H1 (cell line): ENCODE measurements at regions not wholly inside any gene's neighbourhood (a gene's known extent, or its start where the extent isn't known, plus 50 kb on each side); places are given as distances from the start of the nearest gene placed in this dataset.

Experiments
- CTCF ChIA-PET: fragments of 300-600 bp; sonication (Branson Sonifier 250); formaldehyde crosslinking; loops from one replicate; lab custom pipeline; 2021; ENCODE audit not compliant: partially characterized antibody; lab: Charles Lee
- POLR2A ChIA-PET: fragments of 300-600 bp; sonication (Branson Sonifier 250); formaldehyde crosslinking; loops from one replicate; lab custom pipeline; 2021; ENCODE audit warnings: inconsistent platforms; ENCODE audit not compliant: partially characterized antibody; lab: Charles Lee
- DNase-seq, 2 experiments: peaks; one replicate each; pipeline versions ENCODE4 v3.0.0 to v3.0.0-alpha.2; 2010 to 2022; ENCODE audit warnings: low spot score in 2 of 2, low read depth in 1 of 2, mixed read lengths in 1 of 2
- FAIRE-seq: peaks from 2 replicates; lab custom pipeline; 2011; peaks lifted over from hg19 to GRCh38; lab: Jason Lieb, UNC
- H2AFZ ChIP-seq: 2 replicates; pipeline ENCODE4 v1.8.1; 2012; ENCODE audit warnings: low read length, inconsistent platforms
- H2AK5ac ChIP-seq: 2 replicates; pipeline ENCODE4 v1.6.1; 2013; ENCODE audit warnings: low read depth, low read length
- H2BK120ac ChIP-seq: replicated peaks from 2 replicates; pipeline ENCODE3; 2013; ENCODE audit warnings: low read depth, low read length, inconsistent platforms
- H2BK12ac ChIP-seq: 2 replicates; pipeline ENCODE4 v1.6.1; 2013; ENCODE audit warnings: low read depth, low read length
- H2BK15ac ChIP-seq: 2 replicates; pipeline ENCODE4 v1.6.1; 2013; ENCODE audit warnings: low read length
- H2BK20ac ChIP-seq: 2 replicates; pipeline ENCODE4 v1.6.1; 2013; ENCODE audit warnings: low read length
- H2BK5ac ChIP-seq: 2 replicates; pipeline ENCODE4 v1.6.1; 2013; ENCODE audit warnings: low read depth, low read length
- H3K14ac ChIP-seq: 2 replicates; pipeline ENCODE4 v1.6.1; 2013; ENCODE audit warnings: inconsistent platforms; ENCODE audit not compliant: insufficient read length
- H3K18ac ChIP-seq: 2 replicates; pipeline ENCODE4 v1.6.1; 2013; ENCODE audit warnings: low read length; ENCODE audit errors: extremely low read depth
- H3K23ac ChIP-seq: 2 replicates; pipeline ENCODE4 v1.6.1; 2013; ENCODE audit warnings: inconsistent platforms; ENCODE audit not compliant: insufficient read length
- H3K23me2 ChIP-seq: 2 replicates; pipeline ENCODE4 v1.6.1; 2013; ENCODE audit warnings: low read depth, low read length
- H3K27ac ChIP-seq: 2 replicates; pipeline ENCODE4 v1.6.1; 2011; ENCODE audit warnings: low read depth, low read length, inconsistent platforms
- H3K27me3 ChIP-seq, 4 experiments: replicated peaks in 1 of 4; 1 replicate in 1 of 4; 2 replicates in 3 of 4; pipeline versions ENCODE4 v1.6.1 to v1.8.1; 2011 to 2013; ENCODE audit warnings: low read length in 3 of 4, mild to moderate bottlenecking in 3 of 4, inconsistent platforms in 2 of 4, mixed read lengths in 2 of 4, moderate library complexity in 1 of 4; ENCODE audit not compliant: control insufficient read depth in 3 of 4, insufficient read depth in 3 of 4; ENCODE audit errors: extremely low read depth in 1 of 4
- H3K36me3 ChIP-seq, 4 experiments: 2 replicates each; pipeline versions ENCODE4 v1.6.1 to v1.8.1; 2011 to 2013; ENCODE audit warnings: mild to moderate bottlenecking in 4 of 4, low read length in 3 of 4, moderate library complexity in 2 of 4, control low read depth in 1 of 4, inconsistent platforms in 1 of 4; ENCODE audit not compliant: insufficient read depth in 4 of 4, control insufficient read depth in 2 of 4
- H3K4ac ChIP-seq: replicated peaks from 2 replicates; pipeline ENCODE3; 2013; ENCODE audit warnings: low read length, low read depth, mixed read lengths, inconsistent platforms; ENCODE audit not compliant: insufficient read length
- H3K4me1 ChIP-seq, 4 experiments: replicated peaks in 1 of 4; 1 replicate in 1 of 4; 2 replicates in 3 of 4; pipeline versions ENCODE4 v1.6.1 to v1.8.1; 2011 to 2013; ENCODE audit warnings: low read length in 3 of 4, inconsistent platforms in 2 of 4, mixed read lengths in 1 of 4; ENCODE audit not compliant: insufficient read depth in 4 of 4, control insufficient read depth in 3 of 4
- H3K4me2 ChIP-seq, 2 experiments: 2 replicates each; pipeline versions ENCODE4 v1.6.1 to v1.8.1; 2011 to 2013; ENCODE audit warnings: low read depth in 2 of 2, low read length in 2 of 2, control low read depth in 1 of 2, inconsistent platforms in 1 of 2, mild to moderate bottlenecking in 1 of 2; ENCODE audit not compliant: insufficient read depth in 1 of 2
- H3K4me3 ChIP-seq, 4 experiments: fragments of 200-600, 300-600 bp in 1 of 4; sonication (generic), shearing (Covaris generic), sonication (Bioruptor Twin) in 1 of 4; 2 replicates each; pipeline versions ENCODE4 v1.5.1 to v1.8.1; 2011 to 2016; ENCODE audit warnings: low read length in 4 of 4, low read depth in 3 of 4, control low read depth in 2 of 4, inconsistent platforms in 2 of 4, mild to moderate bottlenecking in 2 of 4, mixed read lengths in 1 of 4, moderate library complexity in 1 of 4; ENCODE audit not compliant: insufficient read depth in 2 of 4; ENCODE audit errors: extremely low read depth in 1 of 4
- H3K56ac ChIP-seq: replicated peaks from 2 replicates; pipeline ENCODE3; 2013; ENCODE audit warnings: low read depth, mild to moderate bottlenecking, mixed read lengths, low read length, inconsistent platforms; ENCODE audit not compliant: insufficient read length
- H3K79me1 ChIP-seq: 2 replicates; pipeline ENCODE4 v1.6.1; 2013; ENCODE audit warnings: low read depth, low read length, control low read depth
- H3K79me2 ChIP-seq, 2 experiments: 2 replicates each; pipeline versions ENCODE4 v1.6.1 to v1.8.1; 2012 to 2013; ENCODE audit warnings: low read length in 2 of 2, mild to moderate bottlenecking in 2 of 2, inconsistent platforms in 1 of 2; ENCODE audit not compliant: insufficient read depth in 2 of 2, control insufficient read depth in 1 of 2
- H3K9ac ChIP-seq, 4 experiments: replicated peaks in 1 of 4; 1 replicate in 1 of 4; 2 replicates in 3 of 4; pipeline versions ENCODE4 v1.6.1 to v1.8.1; 2011 to 2013; ENCODE audit warnings: low read depth in 3 of 4, low read length in 3 of 4, control low read depth in 2 of 4, mild to moderate bottlenecking in 2 of 4, moderate library complexity in 2 of 4, inconsistent platforms in 1 of 4; ENCODE audit errors: extremely low read depth in 1 of 4
- H3K9me3 ChIP-seq, 2 experiments: 2 replicates each; pipeline versions ENCODE4 v1.6.1 to v1.8.1; 2012 to 2013; ENCODE audit warnings: mild to moderate bottlenecking in 2 of 2, moderate library complexity in 2 of 2, control low read depth in 1 of 2, inconsistent platforms in 1 of 2, low read depth in 1 of 2, low read length in 1 of 2, mixed read lengths in 1 of 2; ENCODE audit not compliant: insufficient read depth in 2 of 2
- H4K20me1 ChIP-seq, 2 experiments: replicated peaks in 1 of 2; 2 replicates each; pipeline versions ENCODE3 to v1.8.1; 2011 to 2013; ENCODE audit warnings: inconsistent platforms in 2 of 2, low read length in 2 of 2, mild to moderate bottlenecking in 1 of 2; ENCODE audit not compliant: insufficient read depth in 2 of 2, control insufficient read depth in 1 of 2
- H4K5ac ChIP-seq: 2 replicates; pipeline ENCODE4 v1.6.1; 2013; ENCODE audit warnings: low read length, low read depth, mixed read lengths, inconsistent platforms; ENCODE audit not compliant: insufficient read length
- H4K8ac ChIP-seq: 2 replicates; pipeline ENCODE4 v1.8.0; 2013; ENCODE audit warnings: mild to moderate bottlenecking, moderate library complexity, low read length, inconsistent platforms; ENCODE audit not compliant: insufficient read depth; ENCODE audit errors: extremely low read depth
- H4K91ac ChIP-seq: replicated peaks from 2 replicates; pipeline ENCODE3; 2013; ENCODE audit warnings: low read length, mixed read lengths, inconsistent platforms; ENCODE audit not compliant: insufficient read length
- CEBPB ChIP-seq: IDR thresholded peaks from 2 replicates; pipeline ENCODE4 v1.6.1; 2012; ENCODE audit warnings: low read depth, low read length
- CTCF ChIP-seq, 3 experiments: IDR thresholded peaks; 1 replicate in 2 of 3; 2 replicates in 1 of 3; pipeline versions ENCODE4 v1.5.1 to v1.6.1; 2011; ENCODE audit warnings: low read length in 3 of 3, mild to moderate bottlenecking in 3 of 3, inconsistent platforms in 2 of 3, low read depth in 1 of 3, moderate library complexity in 1 of 3; ENCODE audit not compliant: insufficient read depth in 1 of 3; ENCODE audit errors: control extremely low read depth in 1 of 3
- E2F6 ChIP-seq: IDR thresholded peaks from 2 replicates; pipeline ENCODE4 v1.6.1; 2012; ENCODE audit warnings: inconsistent platforms
- GABPA ChIP-seq: IDR thresholded peaks from 2 replicates; pipeline ENCODE4 v1.6.1; 2011; ENCODE audit warnings: mild to moderate bottlenecking, low read length, moderate library complexity, borderline replicate concordance; ENCODE audit not compliant: insufficient read depth
- KDM4A ChIP-seq: IDR thresholded peaks from one replicate; pipeline ENCODE4 v1.7.1; 2012; ENCODE audit warnings: low read depth, mild to moderate bottlenecking, moderate library complexity, low read length, inconsistent platforms; ENCODE audit not compliant: severe bottlenecking
- MAFK ChIP-seq: IDR thresholded peaks from 2 replicates; pipeline ENCODE4 v1.6.1; 2012; ENCODE audit warnings: low read depth, mild to moderate bottlenecking, improper control_type of control experiment, low read length
- PHF8 ChIP-seq: fragments of 200-600 bp; sonication (generic); conservative IDR thresholded peaks from 2 replicates; pipeline ENCODE4 v1.7.1; 2012; ENCODE audit warnings: low read depth, mild to moderate bottlenecking, inconsistent platforms, low read length, moderate library complexity
- RFX5 ChIP-seq: IDR thresholded peaks from 2 replicates; pipeline ENCODE4 v1.6.1; 2011; ENCODE audit warnings: low read depth, low read length, improper control_type of control experiment, borderline replicate concordance
- SAP30 ChIP-seq: fragments of 300-600 bp; sonication (generic); IDR thresholded peaks from 2 replicates; pipeline ENCODE4 v1.7.1; 2012; ENCODE audit warnings: low read length, moderate library complexity, mild to moderate bottlenecking, inconsistent platforms; ENCODE audit not compliant: insufficient read depth, insufficient replicate concordance
- TAF1 ChIP-seq: IDR thresholded peaks from 2 replicates; pipeline ENCODE4 v1.6.1; 2011; ENCODE audit warnings: mild to moderate bottlenecking, low read depth, low read length
- TCF12 ChIP-seq: IDR thresholded peaks from 2 replicates; pipeline ENCODE4 v1.6.1; 2011; ENCODE audit warnings: low read depth, mild to moderate bottlenecking, low read length
- YY1 ChIP-seq: IDR thresholded peaks from 2 replicates; pipeline ENCODE4 v1.6.1; 2011; ENCODE audit warnings: low read depth, mild to moderate bottlenecking, low read length
- WGBS, 2 experiments: shearing (Covaris generic) in 1 of 2; methylation state at CpG; one replicate each; pipeline versions ENCODE4 v1.1.6 to v1.1.7; 2013 to 2015; ENCODE audit warnings: low lambda C conversion rate in 2 of 2, mixed read lengths in 2 of 2, inconsistent platforms in 1 of 2, low coverage in 1 of 2, missing lambda C conversion rate in 1 of 2; ENCODE audit not compliant: insufficient replicate concordance in 2 of 2, insufficient coverage in 1 of 2, insufficient read length in 1 of 2; ENCODE audit errors: extremely low coverage in 1 of 2, missing lambda C conversion rate in 1 of 2; 5-methylcytosine and 5-hydroxymethylcytosine counted together

GRCh38 chr6:1136827-1137226 is 175.1 kb upstream of the FOXQ1 start:
- Histone ChIP-seq H2BK12ac (no peak overlapping the region), H2BK5ac (no peak overlapping the region), H2BK20ac (no peak overlapping the region), H3K9me3 (no peaks in the 10 kb centered on the region), H3K27ac (no peak overlapping the region), H4K8ac (no peak overlapping the region), H3K18ac (no peak overlapping the region), H3K27me3 (no peaks in the 10 kb centered on the region), H3K4ac (no peak overlapping the region), H3K14ac (no peak overlapping the region), H4K5ac (no peak overlapping the region), H4K20me1 (peaks cover 0 to 1% of the 10 kb centered on the region in 2 experiments), H3K23ac (no peak overlapping the region), H4K91ac (no peak overlapping the region), H2BK120ac (no peak overlapping the region), H3K4me2 (no peak overlapping the region), H2AK5ac (no peak overlapping the region), H2AFZ (no peak overlapping the region), H3K79me2 (no peaks in the 10 kb centered on the region), H3K36me3 (no peaks in the 10 kb centered on the region), H3K79me1 (no peaks in the 10 kb centered on the region), H3K9ac (no peak overlapping the region), H3K4me1 (no peaks in the 10 kb centered on the region), H3K23me2 (no peaks in the 10 kb centered on the region), H3K56ac (no peak overlapping the region), H2BK15ac (no peak overlapping the region), H3K4me3 (no peak overlapping the region)
- ChIA-PET CTCF (no interaction called here), POLR2A (no interaction called here)
- DNase-seq: no peak
- WGBS, 2 experiments: 90% methylated on average over 4 of the region's 4 CpGs; no CpG with 5 or more reads in 1 of the 2 experiments
- no peak for FAIRE-seq
- TF ChIP-seq CTCF (IDR thresholded peaks at IDR 0.05; ENCODE audit: control extremely low read depth in 1 of 3, insufficient read depth in 1 of 3, low read depth in 1 of 3, low read length in 3 of 3) (no peak), TAF1 (no peak), GABPA (no peak), KDM4A (no peak), MAFK (no peak), TCF12 (no peak), RFX5 (no peak), YY1 (no peak), E2F6 (no peak), PHF8 (no peak), CEBPB (no peak), SAP30 (no peak)
